ENCODE measurements at regions not wholly inside any gene's neighbourhood (a gene's known extent, or its start where the extent isn't known, plus 50 kb on each side); places are given as distances from the start of the nearest gene placed in this dataset.
A peak's percentile ranks its signal among the peaks of the same experiment; 100 is the strongest.
"Not testable (repeated sequence)": the region's sequence is repeated elsewhere in the genome, so short reads cannot be mapped to it uniquely, and the experiment has no call there.

GRCh38 chr18:22579271-22579670 lies 161.6 kb upstream of the CTAGE1 start:
- no peak for TF ChIP-seq CTCF (IDR thresholded peaks at IDR 0.05)
- Histone ChIP-seq H3K4me3 (no peak overlapping the region), H3K27ac (no peak overlapping the region)
- DNase-seq (ENCODE audit: low spot score), result no peak

- H3K4me3 ChIP-seq, result no peak overlapping the region
- DNase-seq (ENCODE audit: low spot score), result no peak
- TF ChIP-seq CTCF (IDR thresholded peaks at IDR 0.05), result no peak
- H3K27ac ChIP-seq, result no peak overlapping the region
These were observed 167.6 kb upstream of the CTAGE1 start for GRCh38 chr18:22585333-22585732.

GRCh38 chr18:22585821-22586220 lies 168.1 kb upstream of the CTAGE1 start:
- H3K4me3 ChIP-seq, result no peak overlapping the region
- H3K27ac ChIP-seq, result no peak overlapping the region
- no peak for DNase-seq (ENCODE audit: low spot score)
- TF ChIP-seq CTCF (IDR thresholded peaks at IDR 0.05), result no peak

- DNase-seq (ENCODE audit: low spot score), result no peak
- no peak for TF ChIP-seq CTCF (IDR thresholded peaks at IDR 0.05)
- Histone ChIP-seq H3K27ac (no peak overlapping the region), H3K4me3 (no peak overlapping the region)
These were observed 173.5 kb upstream of the CTAGE1 start for GRCh38 chr18:22591222-22591621.

- no peak for DNase-seq (ENCODE audit: low spot score)
- no peak for TF ChIP-seq CTCF (IDR thresholded peaks at IDR 0.05)
- Histone ChIP-seq H3K27ac (no peak overlapping the region), H3K4me3 (no peak overlapping the region)
These were observed 176.5 kb upstream of the CTAGE1 start for GRCh38 chr18:22594155-22594690.

GRCh38 chr18:22601481-22601880 lies 183.8 kb upstream of the CTAGE1 start:
- Histone ChIP-seq H3K27ac (no peak overlapping the region), H3K4me3 (no peak overlapping the region)
- TF ChIP-seq CTCF (IDR thresholded peaks at IDR 0.05), result no peak
- no peak for DNase-seq (ENCODE audit: low spot score)

- DNase-seq (ENCODE audit: low spot score); H3K4me3 ChIP-seq; H3K27ac ChIP-seq: not testable (repeated sequence)
These were observed 184.7 kb upstream of the CTAGE1 start for GRCh38 chr18:22602456-22602855.

- DNase-seq (ENCODE audit: low spot score), result no peak
- no peak for TF ChIP-seq CTCF (IDR thresholded peaks at IDR 0.05)
- peak overlapping the region; percentile 49 for H3K4me3 ChIP-seq
- peak overlapping the region; percentile 43 to 77 for H3K27ac ChIP-seq
These were observed 186.2 kb upstream of the CTAGE1 start for GRCh38 chr18:22603902-22604301.

Data from coronary artery (tissue), 2 donors.